NCI-H1105 treated with DMSO at 0.1 percent for 48 hours (cell line): ENCODE measurements at regions not wholly inside any gene's neighbourhood (a gene's known extent, or its start where the extent isn't known, plus 50 kb on each side); places are given as distances from the start of the nearest gene placed in this dataset.
"Not testable (repeated sequence)": the region's sequence is repeated elsewhere in the genome, so short reads cannot be mapped to it uniquely, and the experiment has no call there.

Experiments
- DNase-seq: peaks from one replicate; lab custom pipeline; 2025; lab: John Stamatoyannopoulos, UW

DNA sequence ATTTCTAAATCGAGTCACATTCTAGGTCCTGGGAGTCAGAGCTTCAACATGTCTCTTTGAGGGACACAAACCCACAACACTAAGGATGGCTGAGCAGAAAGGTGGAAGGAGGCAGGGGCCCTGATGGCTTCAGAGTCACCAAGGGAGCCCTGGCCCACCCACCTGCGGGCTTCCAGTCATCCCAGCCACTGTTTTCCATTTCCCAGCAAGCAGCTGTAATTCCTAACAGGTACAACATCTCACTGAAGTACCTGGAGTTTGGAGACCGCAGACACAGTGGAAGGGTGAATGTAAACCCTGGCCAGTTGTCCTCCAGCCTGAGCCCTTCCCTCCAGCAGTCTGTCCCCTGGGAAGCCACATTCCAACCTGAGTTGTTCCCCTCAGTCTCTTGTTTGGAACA lies 562.8 kb downstream of the TBC1D22A start:
- DNase-seq: no peak

DNA sequence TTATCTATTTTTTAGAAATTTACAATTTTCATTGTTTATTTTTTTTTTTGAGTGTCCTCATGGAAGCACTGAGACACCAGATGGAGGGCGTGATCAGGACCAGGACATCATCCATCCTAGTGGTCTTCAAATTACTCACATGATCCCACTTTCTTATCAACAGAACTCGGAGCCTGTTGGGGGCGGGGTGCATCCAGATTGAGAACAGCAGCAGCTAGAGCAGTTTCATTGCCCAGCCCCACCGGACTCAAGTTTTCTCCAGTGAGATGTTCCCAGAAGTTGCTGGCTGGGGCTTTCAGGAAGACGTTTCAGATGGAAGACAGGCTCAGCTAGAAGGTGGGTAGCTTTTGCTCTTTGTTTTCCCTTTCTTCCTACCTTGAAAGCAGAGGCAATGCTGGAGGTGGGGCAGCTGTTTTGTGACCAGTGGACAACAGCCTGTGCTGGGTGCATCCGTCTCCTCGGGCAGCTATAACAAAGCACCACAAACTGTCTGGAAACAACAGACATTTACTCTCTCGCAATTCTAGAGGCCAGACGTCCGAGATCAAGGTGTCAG lies 562.1 kb downstream of the TBC1D22A start:
- no peak for DNase-seq

- no peak for DNase-seq
Observed at GRCh38 chr22:47323518-47323917, 561.1 kb downstream of the TBC1D22A start.

- DNase-seq: peak; percentile 69
Observed at GRCh38 chr22:47322854-47323253, 560.4 kb downstream of the TBC1D22A start.

- no peak for DNase-seq
Observed at GRCh38 chr22:47320560-47320959, 558.1 kb downstream of the TBC1D22A start.

- DNase-seq: no peak
Observed at GRCh38 chr22:47318041-47318737, 555.7 kb downstream of the TBC1D22A start.

DNA sequence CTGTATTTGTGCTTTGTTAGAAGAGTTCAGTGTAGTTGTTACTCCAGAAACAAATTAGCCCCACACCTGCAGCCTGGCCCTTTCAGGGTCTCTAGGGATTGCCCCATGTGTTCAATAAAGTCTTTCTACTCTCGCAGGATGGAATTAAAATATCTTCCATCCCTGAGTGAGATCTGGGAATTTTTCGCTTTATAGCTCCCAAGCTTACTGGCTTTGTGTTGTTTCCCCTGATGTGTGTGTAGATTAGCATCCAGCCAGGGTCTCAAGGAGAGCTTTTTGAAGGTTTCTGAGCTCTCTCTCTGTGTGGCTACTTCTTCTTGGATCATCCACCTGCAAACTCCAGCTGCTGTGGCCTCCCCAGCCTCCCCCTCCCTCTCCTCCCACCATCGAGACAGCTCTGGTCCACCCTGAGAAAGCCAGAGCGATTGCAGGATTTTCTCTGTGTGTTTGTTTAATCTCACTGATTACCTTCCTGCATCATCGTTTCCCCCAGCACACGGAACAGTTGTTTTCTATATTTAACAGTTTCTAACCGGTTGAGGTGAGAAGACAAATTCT lies 553.5 kb downstream of the TBC1D22A start:
- peak; percentile 48 for DNase-seq

GRCh38 chr22:47310601-47311000 lies 548.2 kb downstream of the TBC1D22A start:
- DNase-seq: no peak

DNA sequence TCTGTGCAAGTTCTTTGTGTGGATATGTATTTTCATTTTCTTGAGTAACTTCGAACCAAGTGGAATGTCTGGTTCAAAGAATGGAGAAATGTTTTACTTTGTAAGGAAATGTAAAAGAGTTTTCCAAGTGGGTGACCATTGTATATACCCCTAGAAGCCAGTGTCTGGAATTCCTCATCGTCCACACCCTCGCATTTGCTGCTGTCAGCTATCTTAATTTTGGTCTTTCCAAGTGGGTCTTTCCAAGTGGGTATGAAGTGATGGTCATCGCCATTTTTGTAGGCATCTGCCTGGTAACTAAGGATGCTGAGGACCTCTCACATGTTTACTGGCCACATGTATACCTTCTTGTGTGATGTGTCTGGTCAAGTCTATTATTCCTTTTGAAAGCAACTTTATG lies 547.5 kb downstream of the TBC1D22A start:
- no peak for DNase-seq

DNA sequence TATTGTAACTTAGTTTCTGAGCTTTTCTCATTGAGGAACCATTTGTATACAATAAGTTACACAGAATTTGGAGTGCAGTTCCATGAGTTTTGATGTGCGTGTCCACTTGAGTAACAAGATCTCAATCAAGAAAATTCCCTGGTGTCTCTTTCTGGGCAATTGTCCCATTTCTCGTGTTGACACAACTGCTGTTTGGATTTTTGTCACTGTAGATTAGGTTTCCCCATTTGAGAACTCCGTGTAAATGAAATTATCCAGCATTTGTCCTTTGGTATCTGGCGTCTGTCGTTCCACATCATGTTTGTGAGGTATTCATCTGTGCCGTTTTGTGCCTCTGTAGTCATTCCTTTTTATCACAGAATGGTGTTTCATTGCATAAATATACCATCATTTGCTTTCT lies 547.0 kb downstream of the TBC1D22A start:
- no peak for DNase-seq

GRCh38 chr22:47308886-47309285 lies 546.4 kb downstream of the TBC1D22A start:
- no peak for DNase-seq

GRCh38 chr22:47307822-47308221 lies 545.4 kb downstream of the TBC1D22A start:
- no peak for DNase-seq

DNA sequence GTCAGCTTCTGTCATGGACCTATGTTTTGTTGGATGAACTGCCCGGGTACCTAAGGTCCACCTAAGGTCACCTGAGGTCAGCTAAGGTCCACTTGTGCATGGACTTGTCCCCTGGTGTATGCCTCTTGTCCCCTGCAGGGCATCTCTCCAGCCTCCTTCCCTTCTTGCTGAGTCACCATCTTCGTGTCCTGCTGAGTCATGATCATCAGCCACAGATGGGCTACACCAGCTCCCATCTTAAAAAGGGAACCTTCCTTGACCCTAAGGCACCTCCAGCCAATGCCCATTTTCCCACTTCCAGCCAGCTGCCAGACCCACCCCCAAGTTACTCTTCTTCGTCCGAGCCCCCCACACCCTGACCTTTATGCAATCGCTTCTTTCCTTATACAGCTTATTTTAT lies 544.9 kb downstream of the TBC1D22A start:
- DNase-seq: no peak

GRCh38 chr22:47304854-47305253 lies 542.4 kb downstream of the TBC1D22A start:
- no peak for DNase-seq

DNA sequence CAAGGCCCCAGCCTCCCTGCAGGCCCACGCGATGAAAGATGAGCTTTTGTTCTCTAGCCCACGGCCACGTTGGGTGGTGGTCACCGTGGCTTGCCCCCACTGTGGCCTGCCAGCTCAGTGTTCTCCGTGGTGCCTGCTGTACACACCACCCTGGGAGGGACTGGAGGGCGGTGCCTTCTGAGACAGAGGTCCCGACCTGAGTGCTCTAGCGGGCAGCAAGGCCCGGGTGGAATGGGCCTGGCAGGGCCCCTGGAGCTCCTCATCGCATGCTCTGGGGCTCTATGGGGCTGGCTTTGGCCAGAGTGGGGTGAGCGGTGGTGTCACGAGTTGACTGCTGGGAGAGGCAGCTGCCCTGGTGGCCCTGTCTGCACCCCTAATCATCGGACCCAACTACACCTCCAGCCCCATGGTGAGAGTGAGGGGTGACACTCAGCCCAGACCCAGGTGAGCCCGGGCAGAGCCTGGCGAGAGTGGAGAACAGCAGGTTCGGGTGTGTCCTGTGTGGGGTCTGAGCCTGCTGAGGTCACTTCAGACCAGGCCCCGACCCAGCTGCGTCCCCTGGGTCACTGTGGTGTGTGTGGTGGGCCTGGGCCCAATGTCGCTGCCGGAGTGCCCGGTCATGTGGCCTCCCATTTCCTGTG lies 541.9 kb downstream of the TBC1D22A start:
- DNase-seq: no peak

GRCh38 chr22:47303161-47303890 lies 540.9 kb downstream of the TBC1D22A start:
- no peak for DNase-seq

DNA sequence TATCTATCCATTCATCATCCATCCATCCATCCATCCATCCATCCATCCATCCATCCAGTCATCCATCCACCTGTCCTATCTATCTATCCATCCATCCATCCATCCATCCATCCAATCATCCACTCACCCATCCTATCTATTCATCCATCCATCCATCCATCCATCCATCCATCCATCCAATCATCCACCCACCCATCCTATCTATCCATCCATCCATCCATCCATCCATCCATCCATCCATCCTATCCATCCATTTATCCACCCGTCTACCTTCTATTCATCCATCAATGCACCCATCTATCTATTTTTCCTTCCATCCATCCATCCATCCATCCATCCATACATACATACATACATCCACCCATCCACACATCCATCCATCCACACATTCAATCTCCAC lies 540.1 kb downstream of the TBC1D22A start:
- not testable (repeated sequence) for DNase-seq

DNA sequence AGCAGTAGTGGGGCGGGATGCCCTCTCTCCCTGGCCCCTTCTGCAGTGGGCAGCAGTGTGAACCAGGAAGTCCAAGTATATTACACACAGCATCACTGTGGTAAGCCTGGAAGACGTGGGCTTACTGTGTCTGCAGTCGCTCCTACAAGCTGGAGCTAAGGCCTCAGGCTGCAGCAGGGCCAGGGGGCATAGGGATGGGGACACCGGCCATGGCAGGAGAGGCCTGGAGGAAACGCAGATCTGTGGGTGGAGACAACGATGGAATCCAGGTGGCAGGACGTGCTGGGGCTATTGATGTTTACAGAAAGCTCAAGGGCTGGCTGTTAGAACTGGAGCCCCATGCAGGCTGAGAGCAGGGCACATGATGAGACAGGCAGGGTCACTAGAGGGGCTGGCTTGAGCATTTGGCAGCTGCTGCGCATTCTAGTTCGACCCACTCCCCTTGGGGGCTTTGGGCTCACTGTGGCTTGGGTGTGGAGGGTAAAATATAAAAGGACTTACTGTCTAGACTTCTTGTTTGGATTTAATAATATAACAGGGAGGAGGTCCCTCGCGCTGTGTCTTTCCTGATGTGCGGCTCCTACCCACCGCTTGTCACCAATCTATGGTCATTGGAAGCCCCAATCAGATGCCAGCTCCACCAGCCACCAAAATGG lies 539.5 kb downstream of the TBC1D22A start:
- DNase-seq: no peak

- no peak for DNase-seq
Observed at GRCh38 chr22:47300698-47301405, 538.4 kb downstream of the TBC1D22A start.

DNA sequence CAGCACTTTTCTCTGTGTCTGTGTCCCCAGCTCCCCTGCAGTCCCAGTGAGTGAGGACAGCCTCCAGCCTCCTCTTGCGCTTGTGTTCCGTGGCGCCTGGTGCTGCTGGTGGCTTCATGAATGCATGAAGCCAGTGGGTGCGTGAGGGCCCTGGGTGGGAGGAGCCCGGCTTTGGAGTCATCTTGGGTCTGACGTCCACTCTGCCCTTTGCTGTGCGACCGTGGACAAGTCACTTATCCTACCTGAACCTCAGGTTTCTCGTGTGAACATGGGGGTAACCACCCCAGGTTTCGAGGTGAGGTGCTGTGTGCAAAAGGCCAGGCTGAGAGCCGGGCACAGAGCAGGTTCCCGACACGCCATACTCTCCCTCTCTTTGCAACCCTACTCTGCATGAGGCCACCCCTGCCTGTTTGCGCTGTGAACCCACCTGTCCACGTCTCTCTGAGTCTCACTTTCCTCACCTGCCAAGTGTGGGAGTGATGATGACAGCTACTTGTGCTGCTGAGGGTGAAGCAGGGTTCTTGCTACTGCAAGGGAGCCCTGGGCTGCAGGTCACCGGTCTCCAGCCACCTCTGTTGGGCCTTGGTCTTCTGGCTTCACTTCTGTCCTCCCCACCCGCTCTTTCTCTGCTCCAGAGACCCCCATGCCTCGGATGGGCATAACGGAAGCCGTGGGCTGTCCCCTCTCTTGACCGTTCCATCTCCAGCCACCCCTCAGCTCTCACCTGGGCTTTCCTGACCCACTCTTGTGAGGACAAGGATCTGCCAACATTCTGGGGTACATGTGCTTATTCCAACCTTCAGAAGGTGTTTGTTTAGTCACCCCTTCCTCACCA lies 537.6 kb downstream of the TBC1D22A start:
- DNase-seq: no peak
